B cell (primary cell): ENCODE measurements at regions not wholly inside any gene's neighbourhood (a gene's known extent, or its start where the extent isn't known, plus 50 kb on each side); places are given as distances from the start of the nearest gene placed in this dataset.

ENCODE experiments used
- ATAC-seq: fragments of 200-7000 bp; cut with Tn5 transposase; one replicate; pipeline ENCODE4 v1.10.0; 2021; ENCODE audit warnings: low read depth, mild to moderate bottlenecking, moderate number of reproducible peaks, moderate library complexity
- CTCF ChIA-PET: fragments of 350-600 bp; sonication (Branson Sonifier 250); formaldehyde crosslinking; loops from one replicate; lab custom pipeline; 2021; ENCODE audit warnings: antibody characterized with exemption, inconsistent platforms; lab: Charles Lee
- POLR2A ChIA-PET: fragments of 350-600 bp; sonication (Branson Sonifier 250); formaldehyde crosslinking; loops from one replicate; lab custom pipeline; 2021; ENCODE audit warnings: antibody characterized with exemption; lab: Charles Lee
- DNase-seq: peaks from one replicate; pipeline ENCODE4 v3.0.0; 2013
- H2AFZ ChIP-seq: 2 replicates; pipeline ENCODE4 v1.6.1; 2012; ENCODE audit warnings: mild to moderate bottlenecking, low read depth, low read length; ENCODE audit not compliant: insufficient read depth, poor library complexity, severe bottlenecking
- H3K27ac ChIP-seq, 2 donors: 1 replicate in 1 of 2; 2 replicates in 1 of 2; pipeline ENCODE4 v1.5.1; 2012 to 2013; ENCODE audit warnings: low read length in 2 of 2, mild to moderate bottlenecking in 2 of 2, moderate library complexity in 1 of 2
- H3K27me3 ChIP-seq, 4 experiments: fragments of 200-600 bp in 1 of 4; sonication (generic) in 1 of 4; replicated peaks in 1 of 4; 1 replicate in 2 of 4; 2 replicates in 2 of 4; pipeline versions ENCODE4 v1.6.1 to v1.7.0; 2013 to 2016; ENCODE audit warnings: low read length in 3 of 4, mild to moderate bottlenecking in 2 of 4, mixed read lengths in 1 of 4, moderate library complexity in 1 of 4; ENCODE audit not compliant: insufficient read depth in 4 of 4, control insufficient read depth in 3 of 4; ENCODE audit errors: control extremely low read depth in 1 of 4
- H3K36me3 ChIP-seq, 2 experiments: replicated peaks in 1 of 2; 1 replicate in 1 of 2; 2 replicates in 1 of 2; pipeline versions ENCODE4 v1.6.1 to v1.7.1; 2013; ENCODE audit warnings: low read length in 1 of 2; ENCODE audit not compliant: insufficient read depth in 2 of 2, control insufficient read depth in 1 of 2; ENCODE audit errors: control extremely low read depth in 1 of 2, extremely low read depth in 1 of 2
- H3K4me1 ChIP-seq, 2 donors: fragments of 200-600 bp in 1 of 2; sonication (generic) in 1 of 2; 1 replicate in 1 of 2; 2 replicates in 1 of 2; pipeline versions ENCODE4 v1.5.1 to v1.6.1; 2013 to 2017; ENCODE audit warnings: low read length in 2 of 2; ENCODE audit not compliant: control insufficient read depth in 2 of 2, insufficient read depth in 2 of 2
- H3K4me2 ChIP-seq: replicated peaks from 2 replicates; pipeline ENCODE3; 2012; ENCODE audit warnings: mild to moderate bottlenecking, low read depth, low read length; ENCODE audit not compliant: poor library complexity, severe bottlenecking
- H3K4me3 ChIP-seq, 5 experiments: fragments of 200-600 bp in 1 of 5; sonication (generic) in 1 of 5; 1 replicate in 3 of 5; 2 replicates in 2 of 5; pipeline versions ENCODE4 v1.5.1 to v1.7.0; 2011 to 2016; ENCODE audit warnings: low read length in 4 of 5, mild to moderate bottlenecking in 4 of 5, low read depth in 2 of 5, control low read depth in 1 of 5, moderate library complexity in 1 of 5; ENCODE audit not compliant: insufficient read depth in 1 of 5; ENCODE audit errors: control extremely low read depth in 1 of 5, extremely low read depth in 1 of 5
- H3K79me2 ChIP-seq: fragments of 200-600 bp; sonication (generic); one replicate; pipeline ENCODE4 v1.6.0; 2016; ENCODE audit warnings: low read length; ENCODE audit not compliant: control insufficient read depth, insufficient read depth
- H3K9ac ChIP-seq: fragments of 200-600 bp; sonication (generic); 2 replicates; pipeline ENCODE4 v1.6.1; 2017; ENCODE audit warnings: mild to moderate bottlenecking, low read length, moderate library complexity
- H3K9me3 ChIP-seq, 3 donors: one replicate each; pipeline versions ENCODE4 v1.6.1 to v1.7.1; 2013; ENCODE audit warnings: low read length in 2 of 3; ENCODE audit not compliant: control insufficient read depth in 2 of 3, insufficient read depth in 1 of 3; ENCODE audit errors: control extremely low read depth in 1 of 3
- H4K20me1 ChIP-seq: 2 replicates; pipeline ENCODE4 v1.6.0; 2012; ENCODE audit warnings: mild to moderate bottlenecking, low read length; ENCODE audit not compliant: insufficient read depth, control insufficient read depth, poor library complexity, severe bottlenecking
- H3K27ac Mint-ChIP-seq: one replicate; pipeline ENCODE4 v1.8.0; 2021; ENCODE audit warnings: mixed read lengths
- H3K27me3 Mint-ChIP-seq: one replicate; pipeline ENCODE4 v1.8.0; 2021; ENCODE audit warnings: mixed read lengths
- H3K4me1 Mint-ChIP-seq: one replicate; pipeline ENCODE4 v1.8.0; 2021; ENCODE audit warnings: mixed read lengths
- H3K4me3 Mint-ChIP-seq: one replicate; pipeline ENCODE4 v1.8.0; 2021; ENCODE audit warnings: mixed read lengths
- H3K9me3 Mint-ChIP-seq: one replicate; pipeline ENCODE4 v1.8.0; 2022; ENCODE audit warnings: mixed read lengths; ENCODE audit not compliant: insufficient read depth
- EZH2 ChIP-seq: IDR thresholded peaks from 2 replicates; pipeline ENCODE4 v1.6.1; 2012; ENCODE audit warnings: borderline replicate concordance, low read depth, mild to moderate bottlenecking, moderate library complexity, low read length; ENCODE audit not compliant: insufficient read depth, poor library complexity, severe bottlenecking
- WGBS: methylation state at CpG from one replicate; pipeline ENCODE4 v1.1.5; 2013; ENCODE audit warnings: missing lambda C conversion rate; ENCODE audit not compliant: insufficient coverage; 5-methylcytosine and 5-hydroxymethylcytosine counted together
- intact Hi-C: fragments of 100-400 bp; cut with micrococcal nuclease; formaldehyde crosslinking; loops from one replicate; pipeline ENCODE4 v1.10.0; 2022
- TF ChIP-seq, protein P1 (sequence below): fragments of 200-600 bp; IDR thresholded peaks from one replicate; pipeline ENCODE4 v1.8.0; 2022; ENCODE audit warnings: antibody characterized with exemption, mild to moderate bottlenecking

DNA sequence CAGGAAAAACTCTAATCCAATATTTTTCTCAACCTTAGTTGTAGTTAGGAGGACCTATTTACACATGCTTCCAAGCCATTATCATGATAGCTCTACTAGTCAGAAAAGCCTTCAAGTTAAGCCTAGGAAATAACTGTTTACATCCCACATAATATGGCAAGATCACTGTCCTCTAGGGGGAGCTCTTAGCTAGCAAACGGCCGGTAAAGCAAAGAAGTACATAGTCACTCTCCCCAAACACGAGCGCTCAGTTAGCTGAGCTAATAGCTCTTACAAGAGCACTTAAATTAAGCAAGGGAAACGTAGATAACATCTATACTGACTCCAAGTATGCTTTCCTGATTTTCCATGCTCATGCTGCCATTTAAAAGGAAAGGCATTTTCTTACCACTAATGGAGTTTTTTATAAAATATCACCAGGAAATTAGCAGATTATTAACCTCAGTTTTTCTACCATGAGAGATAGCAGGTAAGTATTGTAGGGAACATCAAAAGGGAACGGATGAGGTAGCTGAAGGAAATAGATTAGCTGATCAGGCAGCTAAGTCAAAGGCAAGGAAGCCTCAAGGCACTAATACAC lies 100.6 kb upstream of the PABPC3 start:
- POLR2A ChIA-PET: no interaction called here
- H3K9me3 ChIP-seq: no peaks in the 10 kb centered on the region
- no peak overlapping the region for H3K27ac Mint-ChIP-seq
- H3K9ac ChIP-seq: no peak overlapping the region
- H3K27me3 ChIP-seq: peaks cover 0 to 9% (median 0%) of the 10 kb centered on the region in 4 experiments
- H3K9me3 Mint-ChIP-seq: no peaks in the 10 kb centered on the region
- TF ChIP-seq, protein P1, sequence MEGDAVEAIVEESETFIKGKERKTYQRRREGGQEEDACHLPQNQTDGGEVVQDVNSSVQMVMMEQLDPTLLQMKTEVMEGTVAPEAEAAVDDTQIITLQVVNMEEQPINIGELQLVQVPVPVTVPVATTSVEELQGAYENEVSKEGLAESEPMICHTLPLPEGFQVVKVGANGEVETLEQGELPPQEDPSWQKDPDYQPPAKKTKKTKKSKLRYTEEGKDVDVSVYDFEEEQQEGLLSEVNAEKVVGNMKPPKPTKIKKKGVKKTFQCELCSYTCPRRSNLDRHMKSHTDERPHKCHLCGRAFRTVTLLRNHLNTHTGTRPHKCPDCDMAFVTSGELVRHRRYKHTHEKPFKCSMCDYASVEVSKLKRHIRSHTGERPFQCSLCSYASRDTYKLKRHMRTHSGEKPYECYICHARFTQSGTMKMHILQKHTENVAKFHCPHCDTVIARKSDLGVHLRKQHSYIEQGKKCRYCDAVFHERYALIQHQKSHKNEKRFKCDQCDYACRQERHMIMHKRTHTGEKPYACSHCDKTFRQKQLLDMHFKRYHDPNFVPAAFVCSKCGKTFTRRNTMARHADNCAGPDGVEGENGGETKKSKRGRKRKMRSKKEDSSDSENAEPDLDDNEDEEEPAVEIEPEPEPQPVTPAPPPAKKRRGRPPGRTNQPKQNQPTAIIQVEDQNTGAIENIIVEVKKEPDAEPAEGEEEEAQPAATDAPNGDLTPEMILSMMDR: peak; percentile 94
- TF ChIP-seq EZH2: no peak
- H4K20me1 ChIP-seq: no peaks in the 10 kb centered on the region
- CTCF ChIA-PET: interaction anchor here (0.7 to 3.1 kb wide), 27 partner anchors 9 to 1703 kb away, joined by 3 to 17 read pairs (median 5); no protein-coding TSS in a partner anchor
- H3K4me1 ChIP-seq: no peaks in the 10 kb centered on the region
- H3K27me3 Mint-ChIP-seq: peaks cover 40% of the 10 kb centered on the region
- DNase-seq: peak; percentile 77
- 0% methylated on average over 5 of the region's 6 CpGs for WGBS
- peak; percentile 65 for ATAC-seq
- intact Hi-C loops: loop anchor here (1.0 to 5.0 kb wide), 2 partner anchors 303 to 380 kb away; no protein-coding TSS in a partner anchor
- no peak overlapping the region for H3K4me3 Mint-ChIP-seq
- H3K27ac ChIP-seq: no peak overlapping the region
- no peak overlapping the region for H2AFZ ChIP-seq
- peaks cover 3% of the 10 kb centered on the region for H3K4me1 Mint-ChIP-seq
- no peak overlapping the region for H3K4me3 ChIP-seq
- H3K79me2 ChIP-seq: no peaks in the 10 kb centered on the region
- no peaks in the 10 kb centered on the region for H3K36me3 ChIP-seq
- no peak overlapping the region for H3K4me2 ChIP-seq

DNA sequence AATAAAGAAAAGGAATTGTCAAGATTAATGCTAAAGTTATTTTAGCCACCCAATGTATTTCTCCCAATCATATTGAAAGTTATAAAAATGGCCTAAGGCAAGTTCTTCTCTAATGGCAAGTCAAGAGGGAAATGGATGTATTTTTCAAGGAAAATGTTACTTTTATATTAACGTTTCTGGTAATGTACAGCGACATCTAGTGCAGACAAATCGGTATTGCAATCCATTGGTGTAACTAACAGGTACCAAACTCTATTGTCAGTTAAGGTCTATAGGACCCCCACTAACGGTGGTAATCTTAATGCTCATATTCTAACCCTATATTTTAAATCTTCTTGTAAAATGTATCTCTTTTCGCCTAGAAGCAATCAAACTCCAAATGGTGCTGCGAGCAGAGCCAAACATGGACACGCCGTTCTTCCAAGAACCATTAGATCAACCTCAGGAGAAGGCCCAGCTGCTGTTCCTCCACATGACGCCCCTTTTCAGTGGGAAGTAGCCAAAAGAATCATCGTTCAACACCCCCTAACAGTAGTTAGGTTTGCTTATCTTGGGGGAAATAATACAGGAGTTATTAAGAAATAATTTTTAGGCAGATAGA lies 98.5 kb upstream of the PABPC3 start:
- Mint-ChIP-seq H3K9me3 (no peaks in the 10 kb centered on the region), H3K4me1 (peaks cover 3% of the 10 kb centered on the region), H3K27me3 (peaks cover 42% of the 10 kb centered on the region), H3K27ac (no peak overlapping the region), H3K4me3 (no peak overlapping the region)
- CTCF ChIA-PET: no interaction called here
- ATAC-seq: no peak
- Histone ChIP-seq H3K4me1 (no peaks in the 10 kb centered on the region), H3K36me3 (no peaks in the 10 kb centered on the region), H3K79me2 (no peaks in the 10 kb centered on the region), H3K9ac (no peak overlapping the region), H3K9me3 (no peaks in the 10 kb centered on the region), H3K4me3 (no peak overlapping the region), H3K4me2 (no peak overlapping the region), H3K27ac (no peak overlapping the region), H4K20me1 (no peaks in the 10 kb centered on the region), H3K27me3 (peaks cover 0 to 9% (median 2%) of the 10 kb centered on the region in 4 experiments), H2AFZ (no peak overlapping the region)
- POLR2A ChIA-PET: no interaction called here
- intact Hi-C loops: loop anchor here (5.0 kb wide), 1 partner anchor 305 kb away; no protein-coding TSS in a partner anchor
- TF ChIP-seq EZH2: no peak
- TF ChIP-seq, protein P1: peak; percentile 95
- WGBS: 100% methylated on average over 2 of the region's 10 CpGs
- peak; percentile 54 for DNase-seq
